ENCODE measurements at regions not wholly inside any gene's neighbourhood (a gene's known extent, or its start where the extent isn't known, plus 50 kb on each side); places are given as distances from the start of the nearest gene placed in this dataset.
"Not testable (repeated sequence)": the region's sequence is repeated elsewhere in the genome, so short reads cannot be mapped to it uniquely, and the experiment has no call there.

DNA sequence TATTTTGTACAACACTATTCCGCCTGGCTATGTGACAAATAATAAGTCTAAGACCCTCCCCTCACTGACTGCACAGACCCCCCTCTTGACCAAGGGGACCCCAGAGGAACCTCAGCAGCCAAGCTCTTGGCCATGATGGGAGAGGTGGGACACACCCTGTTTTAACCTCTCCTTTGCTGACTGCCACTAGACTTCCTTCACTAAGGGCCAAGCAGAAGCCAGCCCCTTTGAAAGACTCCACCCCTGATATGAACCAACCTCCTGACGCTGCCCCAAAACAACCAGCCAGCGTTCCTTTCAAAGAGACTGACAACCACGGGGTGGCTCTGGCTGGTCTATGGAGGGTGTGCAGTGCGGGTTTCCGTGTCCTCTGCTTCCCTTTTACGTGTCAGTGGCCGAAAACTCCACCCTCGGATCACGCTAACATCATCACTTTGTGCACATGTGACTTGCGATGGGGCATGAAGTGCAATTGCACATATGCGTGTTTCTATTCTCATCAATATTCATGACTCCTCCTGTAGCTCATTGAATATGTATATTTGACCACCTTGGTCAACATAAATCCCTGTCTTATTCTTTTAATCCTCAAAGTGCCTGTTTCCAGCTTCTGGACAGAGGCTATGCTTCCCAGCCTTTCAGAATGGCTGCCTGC lies 643.9 kb downstream of the TBC1D22A start:
- no peak for DNase-seq (ENCODE audit: low spot score)

DNA sequence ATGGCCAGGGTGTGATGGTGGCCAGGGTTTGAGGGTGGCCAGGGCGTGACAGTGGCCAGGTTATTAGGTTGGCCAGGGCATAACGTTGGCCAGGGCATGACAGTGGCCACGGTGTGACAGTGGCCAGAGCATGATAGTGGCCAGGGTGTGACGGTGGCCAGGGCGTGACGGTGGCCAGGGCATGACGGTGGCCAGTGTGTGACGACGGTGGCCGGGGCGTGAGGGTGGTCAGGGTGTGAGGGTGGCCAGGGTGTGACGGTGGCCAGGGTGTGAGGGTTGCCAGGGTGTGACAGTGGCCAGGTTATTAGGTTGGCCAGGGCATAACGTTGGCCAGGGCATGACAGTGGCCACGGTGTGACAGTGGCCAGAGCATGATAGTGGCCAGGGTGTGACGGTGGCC lies 642.8 kb downstream of the TBC1D22A start:
- DNase-seq (ENCODE audit: low spot score) = not testable (repeated sequence)

DNA sequence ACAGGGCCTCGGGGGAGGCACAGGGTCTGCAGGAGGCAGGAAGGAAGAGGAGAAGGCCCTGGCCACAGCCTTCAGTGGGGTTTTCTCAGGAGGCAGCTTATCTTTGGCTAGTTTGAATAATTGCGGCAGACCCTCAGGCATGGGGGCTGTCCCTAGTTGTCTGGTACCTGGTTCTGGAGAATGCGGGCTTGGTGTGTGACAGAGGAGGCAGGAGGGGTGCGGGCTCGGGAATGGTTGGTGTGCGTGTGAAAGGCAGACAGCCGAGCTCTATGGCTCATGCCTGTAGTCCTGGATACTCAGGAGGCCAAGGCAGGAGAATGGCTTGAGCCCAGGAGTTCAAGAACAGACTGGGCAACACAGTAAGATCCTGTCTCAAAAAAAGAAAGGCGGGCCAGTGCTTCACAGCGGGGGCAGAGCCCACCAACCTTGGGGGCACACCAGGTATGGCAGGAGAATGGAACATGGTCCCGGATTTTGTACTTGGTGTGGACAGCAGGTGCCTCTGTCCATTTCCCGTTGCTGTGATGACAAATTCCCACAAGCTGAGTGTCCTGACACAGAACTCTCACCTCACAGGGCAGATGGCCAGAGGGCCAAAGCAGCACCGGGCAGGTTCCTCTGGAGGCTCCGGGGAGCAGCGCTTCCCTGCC lies 640.6 kb downstream of the TBC1D22A start:
- no peak for DNase-seq (ENCODE audit: low spot score)

- DNase-seq (ENCODE audit: low spot score) = no peak
These were observed 639.7 kb downstream of the TBC1D22A start for GRCh38 chr22:47401976-47402770.

DNA sequence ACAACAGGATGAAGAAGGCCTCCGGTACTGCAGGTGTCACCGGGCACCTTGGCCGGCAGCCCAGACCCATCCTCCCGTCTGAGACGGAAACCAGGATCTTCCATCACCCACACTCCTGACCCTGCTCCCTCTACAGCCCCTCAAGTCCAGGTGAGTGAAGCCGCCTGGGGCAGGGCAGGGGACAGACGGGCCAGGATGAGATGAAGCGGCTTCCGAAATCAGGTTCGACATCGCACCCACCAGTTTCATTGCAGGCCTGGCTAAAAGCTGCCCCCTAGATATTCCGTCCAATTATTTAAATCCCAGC lies 639.1 kb downstream of the TBC1D22A start:
- no peak for DNase-seq (ENCODE audit: low spot score)

GRCh38 chr22:47400701-47401591 lies 638.5 kb downstream of the TBC1D22A start:
- DNase-seq (ENCODE audit: low spot score) = no peak

DNA sequence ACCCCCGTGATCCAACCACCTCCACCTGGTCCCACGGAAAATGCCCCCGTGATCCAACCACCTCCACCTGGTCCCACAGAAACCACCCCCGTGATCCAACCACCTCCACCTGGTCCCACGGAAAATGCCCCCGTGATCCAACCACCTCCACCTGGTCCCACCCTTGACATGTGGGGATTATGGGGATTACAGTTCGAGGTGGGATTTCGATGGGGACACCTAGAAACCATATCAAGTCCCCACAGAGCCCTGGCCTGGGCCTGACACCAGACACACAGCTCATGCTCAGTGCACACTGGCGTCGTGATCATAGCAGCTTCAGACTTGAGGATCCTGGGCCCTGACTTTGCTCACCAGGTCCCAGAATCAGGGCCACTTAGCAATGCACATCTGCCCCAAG lies 637.7 kb downstream of the TBC1D22A start:
- DNase-seq (ENCODE audit: low spot score) = not testable (repeated sequence)

GRCh38 chr22:47398921-47399790 lies 636.7 kb downstream of the TBC1D22A start:
- DNase-seq (ENCODE audit: low spot score) = no peak

GRCh38 chr22:47398491-47398890 lies 636.0 kb downstream of the TBC1D22A start:
- no peak for DNase-seq (ENCODE audit: low spot score)

GRCh38 chr22:47397673-47398072 lies 635.2 kb downstream of the TBC1D22A start:
- DNase-seq (ENCODE audit: low spot score) = no peak

DNA sequence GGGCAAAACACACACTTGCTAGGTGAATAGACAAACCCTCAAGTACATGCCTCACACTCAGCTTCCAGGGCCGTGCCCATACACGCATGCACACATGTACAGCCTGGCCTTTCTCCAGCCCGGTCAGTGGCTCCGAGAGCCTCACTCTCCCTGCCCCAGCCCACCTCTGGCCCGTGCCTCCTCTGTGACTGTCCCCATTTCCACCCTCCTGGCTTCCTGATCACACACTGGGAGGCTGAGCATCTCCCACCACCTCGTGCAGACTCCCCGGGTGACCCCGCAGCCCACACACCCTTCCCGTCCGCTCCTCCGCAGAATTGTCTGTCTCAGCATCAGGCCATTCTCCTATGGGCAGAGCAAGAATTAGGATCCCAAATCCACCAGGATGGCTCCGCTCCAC lies 634.1 kb downstream of the TBC1D22A start:
- no peak for DNase-seq (ENCODE audit: low spot score)

- DNase-seq (ENCODE audit: low spot score) = no peak
These were observed 633.7 kb downstream of the TBC1D22A start for GRCh38 chr22:47396105-47396504.

DNA sequence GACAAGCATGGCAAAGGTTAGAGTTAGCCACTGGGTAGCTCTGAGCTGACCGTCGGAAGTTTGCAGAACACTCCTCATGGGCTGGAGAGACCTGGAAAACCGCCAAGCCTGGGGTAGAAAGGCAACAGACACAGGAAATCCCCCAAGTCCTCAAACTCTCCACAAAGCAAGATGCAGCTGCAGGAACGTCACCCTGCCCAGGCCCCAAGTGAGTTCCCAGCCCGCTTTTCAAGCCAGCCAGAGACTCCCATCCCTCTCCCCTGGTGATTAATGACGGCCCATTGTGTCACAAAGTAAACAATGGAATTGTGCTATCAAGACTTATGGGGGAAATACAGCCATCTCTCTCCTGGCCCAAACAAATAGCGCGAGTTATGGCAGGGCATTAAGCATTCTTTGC lies 633.0 kb downstream of the TBC1D22A start:
- no peak for DNase-seq (ENCODE audit: low spot score)

DNA sequence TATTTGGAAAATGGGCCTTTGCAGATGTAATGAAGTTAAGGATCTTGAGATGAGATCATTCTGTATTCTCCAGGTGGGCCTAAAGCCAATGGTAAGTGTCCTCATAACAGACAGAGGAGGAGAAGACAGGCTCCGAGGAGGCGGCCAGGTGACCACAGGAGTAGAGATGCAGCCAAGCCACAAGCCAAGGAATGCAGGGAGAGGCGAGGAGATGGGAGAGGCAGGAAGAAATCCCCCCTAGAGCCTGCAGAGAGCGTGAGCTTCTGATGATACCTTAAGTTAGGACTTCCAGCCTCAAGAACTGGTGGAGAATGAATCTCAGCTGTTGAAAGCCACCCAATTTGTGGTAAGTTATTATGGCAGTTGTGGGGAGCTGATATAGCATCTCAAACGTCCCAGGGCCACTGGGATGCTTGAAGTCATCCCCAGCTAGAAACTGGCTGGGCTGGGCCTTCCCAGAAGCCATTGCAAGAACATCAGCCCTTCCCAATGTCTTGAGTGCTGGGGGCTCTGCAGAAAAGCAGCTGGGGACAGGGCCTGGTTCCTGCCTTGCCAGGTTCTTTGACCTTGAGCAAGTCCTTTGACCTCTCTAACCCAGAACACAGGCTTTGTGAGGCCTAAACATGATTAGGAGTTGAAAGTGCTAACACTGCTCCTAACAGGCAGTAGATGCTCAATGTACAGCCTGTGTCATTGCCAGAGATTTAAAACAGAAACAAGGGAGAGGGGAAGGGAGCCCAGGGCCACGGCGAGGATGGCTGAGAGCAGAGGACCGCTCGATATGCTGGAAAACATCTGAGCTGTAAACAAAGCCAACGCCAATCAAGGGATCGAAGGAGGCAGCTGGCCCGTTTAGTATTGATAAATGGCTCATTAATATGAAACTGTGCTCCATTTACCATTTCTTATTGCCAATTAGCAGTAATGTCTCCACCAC lies 632.3 kb downstream of the TBC1D22A start:
- DNase-seq (ENCODE audit: low spot score) = no peak

DNA sequence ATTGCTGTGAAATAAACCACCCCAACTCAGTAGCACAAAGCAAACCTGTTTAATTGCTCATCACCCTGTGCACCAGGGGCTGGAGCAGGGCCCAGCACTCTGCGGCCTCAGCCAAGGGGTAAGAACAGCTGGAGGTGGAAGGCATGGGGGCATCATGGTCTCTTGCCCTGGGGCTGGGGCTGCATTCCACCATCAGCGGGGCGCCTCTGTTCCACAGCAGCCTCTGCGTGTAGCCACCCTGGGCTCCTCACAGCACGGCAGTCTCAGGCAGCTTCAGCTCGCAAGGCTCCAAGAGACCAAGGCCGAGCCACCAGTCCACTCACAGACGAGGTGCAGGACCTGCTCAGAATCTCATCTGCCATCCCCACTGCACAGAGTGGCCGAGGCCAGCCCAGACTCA lies 630.7 kb downstream of the TBC1D22A start:
- no peak for DNase-seq (ENCODE audit: low spot score)

GRCh38 chr22:47392729-47393128 lies 630.3 kb downstream of the TBC1D22A start:
- no peak for DNase-seq (ENCODE audit: low spot score)

DNA sequence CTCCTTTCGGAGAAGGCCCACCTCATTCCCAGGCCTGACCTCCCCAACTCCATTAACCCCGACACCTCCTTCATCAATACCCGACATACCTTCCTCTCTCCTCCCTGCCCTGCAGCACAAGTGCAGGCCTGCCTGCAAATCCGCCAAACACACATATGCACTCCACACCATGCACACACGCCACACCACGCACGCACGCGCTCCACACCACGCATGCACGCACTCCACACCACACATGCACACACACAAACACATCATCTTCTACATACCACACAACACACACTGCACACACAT lies 629.6 kb downstream of the TBC1D22A start:
- no peak for DNase-seq (ENCODE audit: low spot score)

GRCh38 chr22:47391169-47392053 lies 629.0 kb downstream of the TBC1D22A start:
- no peak for DNase-seq (ENCODE audit: low spot score)

Measured in iPS-NIHi11 (cell line).